ENCODE measurements at regions not wholly inside any gene's neighbourhood (a gene's known extent, or its start where the extent isn't known, plus 50 kb on each side); places are given as distances from the start of the nearest gene placed in this dataset.

DNA sequence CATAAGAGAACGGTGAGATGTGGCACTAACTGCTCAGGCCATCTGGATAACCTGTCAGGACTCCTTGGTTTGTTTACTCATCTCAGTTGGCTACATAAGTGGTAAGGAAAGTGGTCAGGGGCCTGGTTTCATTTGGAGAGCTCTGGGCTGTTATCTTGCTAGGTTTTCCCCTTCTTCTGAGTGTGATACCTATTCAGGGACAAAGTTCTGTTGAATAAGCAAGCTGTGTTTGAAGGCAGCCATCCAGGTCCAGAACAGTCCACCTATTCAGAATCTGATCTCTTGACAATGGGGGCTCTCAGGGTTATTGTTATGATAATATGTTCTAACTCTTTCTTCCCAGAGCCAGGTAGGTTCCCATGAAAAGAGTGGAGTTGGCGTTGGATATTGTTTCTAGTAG lies 194.9 kb downstream of the PAH start:
- TF ChIP-seq CTCF (IDR thresholded peaks at IDR 0.05) (no peak), POLR2AphosphoS5 (IDR thresholded peaks at IDR 0.05) (no peak)

Measured in gastroesophageal sphincter (tissue), 3 donors.